GM23338 (cell line): ENCODE measurements at regions not wholly inside any gene's neighbourhood (a gene's known extent, or its start where the extent isn't known, plus 50 kb on each side); places are given as distances from the start of the nearest gene placed in this dataset.
"Not testable (repeated sequence)": the region's sequence is repeated elsewhere in the genome, so short reads cannot be mapped to it uniquely, and the experiment has no call there.

Experiments used
- ATAC-seq: fragments of 200-7000 bp; cut with Tn5 transposase; 3 replicates; pipeline ENCODE4 v1.9.1; 2020
- DNase-seq: peaks from one replicate; pipeline ENCODE4 v3.0.0-alpha.2; 2015; ENCODE audit warnings: low spot score
- H2AFZ ChIP-seq: fragments of 200-600 bp; sonication (generic); 2 replicates; pipeline ENCODE4 v1.8.0; 2016; ENCODE audit warnings: antibody characterized with exemption, mild to moderate bottlenecking, moderate library complexity
- H3F3A ChIP-seq: fragments of 200-600 bp; sonication (generic); replicated peaks from 2 replicates; pipeline ENCODE4 v1.8.0; 2017; ENCODE audit warnings: antibody characterized with exemption, mixed run types, low read depth
- H3K27ac ChIP-seq: fragments of 200-600 bp; sonication (generic); 2 replicates; pipeline ENCODE4 v1.6.1; 2016; ENCODE audit warnings: low read depth
- H3K27me3 ChIP-seq: fragments of 200-600 bp; sonication (generic); 2 replicates; pipeline ENCODE4 v1.8.0; 2016; ENCODE audit warnings: mild to moderate bottlenecking, mixed run types, moderate library complexity; ENCODE audit not compliant: insufficient read depth
- H3K36me3 ChIP-seq: fragments of 200-600 bp; sonication (generic); 2 replicates; pipeline ENCODE4 v1.8.0; 2016; ENCODE audit warnings: mild to moderate bottlenecking; ENCODE audit not compliant: insufficient read depth
- H3K4me1 ChIP-seq: fragments of 200-600 bp; sonication (generic); 2 replicates; pipeline ENCODE4 v1.8.0; 2016; ENCODE audit warnings: mild to moderate bottlenecking, moderate library complexity; ENCODE audit not compliant: insufficient read depth
- H3K4me2 ChIP-seq: fragments of 200-600 bp; sonication (generic); 2 replicates; pipeline ENCODE4 v1.7.1; 2017; ENCODE audit warnings: mixed run types
- H3K4me3 ChIP-seq: fragments of 200-600 bp; sonication (generic); 2 replicates; pipeline ENCODE4 v1.6.1; 2016; ENCODE audit warnings: mixed run types
- H3K79me2 ChIP-seq: fragments of 200-600 bp; sonication (generic); replicated peaks from 2 replicates; pipeline ENCODE4 v1.8.0; 2017; ENCODE audit warnings: mild to moderate bottlenecking; ENCODE audit not compliant: insufficient read depth
- H3K9me2 ChIP-seq: fragments of 200-600 bp; sonication (generic); 2 replicates; pipeline ENCODE4 v1.8.0; 2017; ENCODE audit not compliant: insufficient read depth
- H4K20me1 ChIP-seq: fragments of 200-600 bp; sonication (generic); replicated peaks from 2 replicates; pipeline ENCODE4 v1.8.0; 2017; ENCODE audit warnings: mild to moderate bottlenecking; ENCODE audit not compliant: insufficient read depth
- H3K27ac Mint-ChIP-seq: 2 replicates; pipeline ENCODE4 v1.8.0; 2020; ENCODE audit warnings: inconsistent platforms, mild to moderate bottlenecking, moderate library complexity, mixed read lengths
- H3K27me3 Mint-ChIP-seq: 3 replicates; pipeline ENCODE4 v1.8.0; 2022; ENCODE audit warnings: low read depth, mild to moderate bottlenecking, moderate library complexity, mixed read lengths, inconsistent platforms; ENCODE audit not compliant: insufficient read depth, poor library complexity
- H3K36me3 Mint-ChIP-seq: 3 replicates; pipeline ENCODE4 v1.8.0; 2021; ENCODE audit warnings: low read depth, mild to moderate bottlenecking, inconsistent platforms, moderate library complexity, mixed read lengths
- H3K4me1 Mint-ChIP-seq: 3 replicates; pipeline ENCODE4 v1.8.0; 2020; ENCODE audit warnings: mild to moderate bottlenecking, inconsistent platforms, mixed read lengths
- H3K4me3 Mint-ChIP-seq: 3 replicates; pipeline ENCODE4 v1.8.0; 2021; ENCODE audit warnings: moderate library complexity, mild to moderate bottlenecking, inconsistent platforms, mixed read lengths
- H3K9me3 Mint-ChIP-seq: 3 replicates; pipeline ENCODE4 v1.8.0; 2020; ENCODE audit warnings: moderate library complexity, mild to moderate bottlenecking, inconsistent platforms, mixed read lengths
- CREB1 ChIP-seq: fragments of 250-450 bp; sonication (Bioruptor Pico); IDR thresholded peaks from 2 replicates; pipeline ENCODE4 v1.5.0; 2020; ENCODE audit warnings: low read depth, mild to moderate bottlenecking, moderate library complexity
- ETS1 ChIP-seq: IDR thresholded peaks from 2 replicates; pipeline ENCODE4 v1.6.1; 2016; ENCODE audit warnings: antibody characterized with exemption
- EZH2 ChIP-seq: fragments of 200-600 bp; sonication (generic); IDR thresholded peaks from one replicate; pipeline ENCODE4 v1.8.0; 2017; ENCODE audit warnings: antibody characterized with exemption, mild to moderate bottlenecking, low read depth; ENCODE audit not compliant: unreplicated experiment
- EZH2phosphoT487 ChIP-seq: fragments of 200-600 bp; sonication (generic); IDR thresholded peaks from one replicate; pipeline ENCODE4 v1.8.1; 2018; ENCODE audit warnings: antibody characterized with exemption; ENCODE audit not compliant: unreplicated experiment
- NANOG ChIP-seq: IDR thresholded peaks from 2 replicates; pipeline ENCODE4 v1.6.1; 2016; ENCODE audit warnings: antibody characterized with exemption, borderline replicate concordance
- POLR2AphosphoS5 ChIP-seq: IDR thresholded peaks from 2 replicates; pipeline ENCODE4 v1.6.1; 2016; ENCODE audit warnings: antibody characterized with exemption, low read depth
- STAT1 ChIP-seq: IDR thresholded peaks from one replicate; pipeline ENCODE4 v1.6.1; 2016; ENCODE audit warnings: antibody characterized with exemption; ENCODE audit not compliant: unreplicated experiment
- ZNF114 ChIP-seq: fragments of 250-450 bp; sonication (Bioruptor Pico); IDR thresholded peaks from 2 replicates; pipeline ENCODE4 v1.5.0; 2020; ENCODE audit warnings: mild to moderate bottlenecking, moderate library complexity
- TF ChIP-seq, protein P1 (sequence below): IDR thresholded peaks from one replicate; pipeline ENCODE4 v1.6.1; 2018; ENCODE audit warnings: antibody characterized with exemption; ENCODE audit not compliant: unreplicated experiment

GRCh38 chr5:82982846-82983245, 94.3 kb downstream of the TMEM167A start:
- H3K27ac ChIP-seq, result no peak overlapping the region
- H3K4me1 ChIP-seq, result peaks cover 32% of the 10 kb centered on the region
- no peak overlapping the region for H3K4me3 ChIP-seq
- no peaks in the 10 kb centered on the region for H3K79me2 ChIP-seq
- Mint-ChIP-seq H3K27me3 (no peaks in the 10 kb centered on the region), H3K9me3 (peaks cover 9% of the 10 kb centered on the region), H3K4me3 (no peak overlapping the region), H3K27ac (no peak overlapping the region), H3K4me1 (peaks cover 25% of the 10 kb centered on the region), H3K36me3 (peaks cover 7% of the 10 kb centered on the region; the same call in 1 of the 3 replicates)
- H4K20me1 ChIP-seq, result no peaks in the 10 kb centered on the region
- no peaks in the 10 kb centered on the region for H3K27me3 ChIP-seq
- H3K36me3 ChIP-seq, result no peaks in the 10 kb centered on the region
- H3K9me2 ChIP-seq, result no peaks in the 10 kb centered on the region; the same call in 1 of the 2 replicates
- DNase-seq (no peak), ATAC-seq (no peak)
- H2AFZ ChIP-seq, result no peak overlapping the region
- H3F3A ChIP-seq, result no peaks in the 10 kb centered on the region
- no peak for TF ChIP-seq POLR2AphosphoS5
- H3K4me2 ChIP-seq, result no peak overlapping the region

DNA sequence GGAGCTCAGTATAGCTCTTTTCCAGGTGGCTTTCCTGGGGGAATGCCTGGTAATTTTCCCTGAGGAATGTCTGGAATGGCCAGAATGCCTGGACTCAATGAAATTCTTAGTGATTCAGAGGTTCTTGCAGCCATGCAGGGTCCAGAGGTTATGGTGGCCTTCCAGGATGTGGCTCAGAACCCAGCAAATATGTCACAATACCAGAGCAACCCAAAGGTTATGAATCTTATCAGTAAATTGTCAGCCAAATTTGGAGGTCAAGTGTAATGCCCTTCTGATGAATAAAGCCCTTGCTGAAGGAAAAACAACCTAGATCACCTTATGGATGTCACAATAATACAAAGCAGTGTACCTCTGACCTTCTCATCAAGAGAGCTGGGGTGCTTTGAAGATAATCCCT, 100.3 kb downstream of the TMEM167A start:
- H3K4me1 ChIP-seq, H3K4me1 Mint-ChIP-seq, DNase-seq, H3K4me3 Mint-ChIP-seq, H3K27me3 ChIP-seq, H4K20me1 ChIP-seq, H2AFZ ChIP-seq, H3K4me3 ChIP-seq, H3K27ac ChIP-seq, ATAC-seq, H3K9me2 ChIP-seq, H3K79me2 ChIP-seq, H3K27me3 Mint-ChIP-seq, H3K4me2 ChIP-seq, H3K27ac Mint-ChIP-seq, H3F3A ChIP-seq: not testable (repeated sequence)
- Mint-ChIP-seq H3K36me3 (peaks cover 46% of the 10 kb centered on the region), H3K9me3 (peaks cover 54% of the 10 kb centered on the region)
- peaks cover 15% of the 10 kb centered on the region for H3K36me3 ChIP-seq

GRCh38 chr5:82975812-82976211, 101.4 kb downstream of the TMEM167A start:
- ATAC-seq, result no peak
- no peak overlapping the region for H3K4me3 ChIP-seq
- TF ChIP-seq POLR2AphosphoS5, result no peak
- TF ChIP-seq NANOG, result no peak
- no peak for TF ChIP-seq STAT1
- no peak for TF ChIP-seq EZH2
- no peak for TF ChIP-seq CREB1 (CRISPR knock-in tag)
- no peak for TF ChIP-seq ZNF114 (CRISPR knock-in tag)
- no peak for TF ChIP-seq ETS1
- TF ChIP-seq, protein P1, sequence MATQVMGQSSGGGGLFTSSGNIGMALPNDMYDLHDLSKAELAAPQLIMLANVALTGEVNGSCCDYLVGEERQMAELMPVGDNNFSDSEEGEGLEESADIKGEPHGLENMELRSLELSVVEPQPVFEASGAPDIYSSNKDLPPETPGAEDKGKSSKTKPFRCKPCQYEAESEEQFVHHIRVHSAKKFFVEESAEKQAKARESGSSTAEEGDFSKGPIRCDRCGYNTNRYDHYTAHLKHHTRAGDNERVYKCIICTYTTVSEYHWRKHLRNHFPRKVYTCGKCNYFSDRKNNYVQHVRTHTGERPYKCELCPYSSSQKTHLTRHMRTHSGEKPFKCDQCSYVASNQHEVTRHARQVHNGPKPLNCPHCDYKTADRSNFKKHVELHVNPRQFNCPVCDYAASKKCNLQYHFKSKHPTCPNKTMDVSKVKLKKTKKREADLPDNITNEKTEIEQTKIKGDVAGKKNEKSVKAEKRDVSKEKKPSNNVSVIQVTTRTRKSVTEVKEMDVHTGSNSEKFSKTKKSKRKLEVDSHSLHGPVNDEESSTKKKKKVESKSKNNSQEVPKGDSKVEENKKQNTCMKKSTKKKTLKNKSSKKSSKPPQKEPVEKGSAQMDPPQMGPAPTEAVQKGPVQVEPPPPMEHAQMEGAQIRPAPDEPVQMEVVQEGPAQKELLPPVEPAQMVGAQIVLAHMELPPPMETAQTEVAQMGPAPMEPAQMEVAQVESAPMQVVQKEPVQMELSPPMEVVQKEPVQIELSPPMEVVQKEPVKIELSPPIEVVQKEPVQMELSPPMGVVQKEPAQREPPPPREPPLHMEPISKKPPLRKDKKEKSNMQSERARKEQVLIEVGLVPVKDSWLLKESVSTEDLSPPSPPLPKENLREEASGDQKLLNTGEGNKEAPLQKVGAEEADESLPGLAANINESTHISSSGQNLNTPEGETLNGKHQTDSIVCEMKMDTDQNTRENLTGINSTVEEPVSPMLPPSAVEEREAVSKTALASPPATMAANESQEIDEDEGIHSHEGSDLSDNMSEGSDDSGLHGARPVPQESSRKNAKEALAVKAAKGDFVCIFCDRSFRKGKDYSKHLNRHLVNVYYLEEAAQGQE, result no peak
- TF ChIP-seq EZH2phosphoT487, result no peak

More at GRCh38 chr5:82975812-82976211, 101.4 kb downstream of the TMEM167A start:
- Mint-ChIP-seq H3K9me3 (peaks cover 63% of the 10 kb centered on the region), H3K36me3 (peaks cover 55% of the 10 kb centered on the region), H3K4me3 (no peak overlapping the region), H3K4me1 (peaks cover 7% of the 10 kb centered on the region), H3K27ac (no peak overlapping the region), H3K27me3 (peaks cover 8% of the 10 kb centered on the region)
- no peaks in the 10 kb centered on the region for H4K20me1 ChIP-seq
- no peaks in the 10 kb centered on the region for H3F3A ChIP-seq
- DNase-seq, result no peak
- H3K79me2 ChIP-seq, result no peaks in the 10 kb centered on the region
- no peak overlapping the region for H3K27ac ChIP-seq
- H3K27me3 ChIP-seq, result no peaks in the 10 kb centered on the region
- peaks cover 7% of the 10 kb centered on the region; the same call in 1 of the 2 replicates for H3K9me2 ChIP-seq
- H2AFZ ChIP-seq, result no peak overlapping the region
- no peaks in the 10 kb centered on the region for H3K4me1 ChIP-seq
- H3K4me2 ChIP-seq, result no peak overlapping the region
- H3K36me3 ChIP-seq, result peaks cover 15% of the 10 kb centered on the region
